SK-N-SH (cell line): ENCODE measurements at regions not wholly inside any gene's neighbourhood (a gene's known extent, or its start where the extent isn't known, plus 50 kb on each side); places are given as distances from the start of the nearest gene placed in this dataset.
"Not testable (repeated sequence)": the region's sequence is repeated elsewhere in the genome, so short reads cannot be mapped to it uniquely, and the experiment has no call there.

ENCODE experiments used
- CTCF ChIA-PET: fragments of 300-600, 350-600 bp; formaldehyde crosslinking; extraction: SDS; loops from one replicate; lab custom pipeline; 2021; lab: Yijun Ruan, JAX
- POLR2A ChIA-PET: fragments of 350-600 bp; sonication (Branson Sonifier 250); formaldehyde crosslinking; extraction: SDS; loops from one replicate; lab custom pipeline; 2020; ENCODE audit warnings: antibody characterized with exemption, inconsistent platforms; lab: Yijun Ruan, JAX
- DNase-seq: peaks from one replicate; pipeline ENCODE4 v3.0.0; 2012
- H2AFZ ChIP-seq: fragments of 200-600 bp; sonication (generic); 2 replicates; pipeline ENCODE4 v1.8.1; 2016; ENCODE audit warnings: antibody characterized with exemption, mild to moderate bottlenecking, low read depth
- H3F3A ChIP-seq: fragments of 200-600 bp; sonication (generic); replicated peaks from 2 replicates; pipeline ENCODE3; 2016; ENCODE audit warnings: antibody characterized with exemption, mild to moderate bottlenecking; ENCODE audit not compliant: insufficient read depth
- H3K27ac ChIP-seq, 2 experiments: fragments of 200-500 bp in 1 of 2; fragments of 200-600 bp in 1 of 2; sonication (Bioruptor generic) in 1 of 2; sonication (generic), shearing (Covaris generic) in 1 of 2; 2 replicates each; pipeline versions ENCODE4 v1.5.1 to v1.6.1; 2014 to 2016; ENCODE audit warnings: low read depth in 2 of 2, inconsistent platforms in 1 of 2, low read length in 1 of 2, mild to moderate bottlenecking in 1 of 2, mixed read lengths in 1 of 2
- H3K27me3 ChIP-seq: fragments of 200-600 bp; sonication (generic), shearing (Covaris generic); 2 replicates; pipeline ENCODE4 v1.6.1; 2016; ENCODE audit warnings: mixed run types; ENCODE audit not compliant: insufficient read depth
- H3K36me3 ChIP-seq, 2 experiments: fragments of 200-500 bp in 1 of 2; fragments of 200-600 bp in 1 of 2; sonication (Bioruptor generic) in 1 of 2; sonication (generic) in 1 of 2; replicated peaks in 1 of 2; 2 replicates each; pipeline versions ENCODE3 to v1.5.1; 2014 to 2016; ENCODE audit warnings: low read length in 1 of 2, mild to moderate bottlenecking in 1 of 2; ENCODE audit not compliant: insufficient read depth in 2 of 2, control insufficient read depth in 1 of 2
- H3K4me1 ChIP-seq, 2 experiments: fragments of 200-500 bp in 1 of 2; fragments of 200-600 bp in 1 of 2; sonication (Bioruptor generic) in 1 of 2; sonication (generic), shearing (Covaris generic) in 1 of 2; 2 replicates each; pipeline versions ENCODE4 v1.5.1 to v1.6.1; 2014 to 2016; ENCODE audit warnings: low read depth in 1 of 2, low read length in 1 of 2, mixed run types in 1 of 2; ENCODE audit not compliant: insufficient read depth in 2 of 2, control insufficient read depth in 1 of 2
- H3K4me2 ChIP-seq: fragments of 200-600 bp; sonication (generic), shearing (Covaris generic); 2 replicates; pipeline ENCODE4 v1.6.1; 2017; ENCODE audit warnings: mixed run types
- H3K4me3 ChIP-seq, 2 experiments: fragments of 200-500 bp in 1 of 2; fragments of 200-600 bp in 1 of 2; sonication (Bioruptor generic) in 1 of 2; sonication (generic), shearing (Covaris generic) in 1 of 2; 2 replicates each; pipeline versions ENCODE4 v1.5.1 to v1.8.1; 2014 to 2016; ENCODE audit warnings: low read depth in 2 of 2, inconsistent platforms in 1 of 2, low read length in 1 of 2, mild to moderate bottlenecking in 1 of 2, mixed read lengths in 1 of 2, moderate library complexity in 1 of 2
- H3K79me2 ChIP-seq: fragments of 200-600 bp; sonication (generic); 2 replicates; pipeline ENCODE4 v1.8.1; 2017; ENCODE audit warnings: mild to moderate bottlenecking; ENCODE audit not compliant: insufficient read depth
- H3K9ac ChIP-seq: fragments of 200-600 bp; sonication (generic); 2 replicates; pipeline ENCODE4 v1.6.1; 2017; ENCODE audit warnings: mixed run types
- H3K9me2 ChIP-seq: fragments of 200-600 bp; sonication (generic); 2 replicates; pipeline ENCODE4 v1.6.1; 2017; ENCODE audit warnings: mixed run types
- H3K9me3 ChIP-seq: fragments of 200-600 bp; sonication (generic); 2 replicates; pipeline ENCODE4 v1.6.1; 2017; ENCODE audit warnings: mixed run types, mild to moderate bottlenecking, moderate library complexity
- H4K20me1 ChIP-seq: fragments of 200-600 bp; sonication (generic); 2 replicates; pipeline ENCODE4 v1.6.1; 2017; ENCODE audit warnings: mild to moderate bottlenecking, mixed run types; ENCODE audit not compliant: insufficient read depth
- ELF1 ChIP-seq: IDR thresholded peaks from 2 replicates; pipeline ENCODE4 v1.4.0; 2012
- EZH2phosphoT487 ChIP-seq: fragments of 200-600 bp; sonication (generic); IDR thresholded peaks from 2 replicates; pipeline ENCODE4 v1.6.1; 2017; ENCODE audit warnings: low read depth, mixed run types, mild to moderate bottlenecking, antibody characterized with exemption, moderate library complexity, borderline replicate concordance
- FOSL2 ChIP-seq: IDR thresholded peaks from 2 replicates; pipeline ENCODE4 v1.4.0; 2012; ENCODE audit warnings: low read depth, mild to moderate bottlenecking, moderate library complexity, borderline replicate concordance
- FOXJ3 ChIP-seq: sonication (generic); formaldehyde crosslinking; IDR thresholded peaks from 2 replicates; pipeline ENCODE4 v1.5.1; 2020; ENCODE audit warnings: mild to moderate bottlenecking, missing genetic modification reagents
- FOXM1 ChIP-seq: IDR thresholded peaks from 2 replicates; pipeline ENCODE4 v1.4.0; 2012; ENCODE audit warnings: low read depth, mild to moderate bottlenecking
- MEF2A ChIP-seq: IDR thresholded peaks from 2 replicates; pipeline ENCODE4 v1.4.0; 2012; ENCODE audit warnings: low read depth, borderline replicate concordance
- MXI1 ChIP-seq: IDR thresholded peaks from 2 replicates; pipeline ENCODE4 v1.6.1; 2012; ENCODE audit warnings: mild to moderate bottlenecking, low read depth, low read length, improper control_type of control experiment
- RFX5 ChIP-seq: IDR thresholded peaks from 2 replicates; pipeline ENCODE4 v1.6.1; 2012; ENCODE audit warnings: mild to moderate bottlenecking, improper control_type of control experiment, low read length
- SMC3 ChIP-seq: IDR thresholded peaks from 2 replicates; pipeline ENCODE4 v1.6.1; 2012; ENCODE audit warnings: low read depth, low read length, improper control_type of control experiment
- TAF1 ChIP-seq: IDR thresholded peaks from 2 replicates; pipeline ENCODE4 v1.6.1; 2012; ENCODE audit warnings: low read depth, mild to moderate bottlenecking, low read length, moderate library complexity, borderline replicate concordance
- TCF12 ChIP-seq: IDR thresholded peaks from 2 replicates; pipeline ENCODE4 v1.4.0; 2012
- TEAD4 ChIP-seq: IDR thresholded peaks from 2 replicates; pipeline ENCODE4 v1.4.0; 2012; ENCODE audit warnings: mild to moderate bottlenecking, borderline replicate concordance; ENCODE audit not compliant: insufficient read depth
- YY1 ChIP-seq: IDR thresholded peaks from 2 replicates; pipeline ENCODE4 v1.4.0; 2012; ENCODE audit warnings: low read depth, mild to moderate bottlenecking
- WGBS: methylation state at CpG from one replicate; pipeline ENCODE4 v1.1.6; 2017; ENCODE audit warnings: low lambda C conversion rate; 5-methylcytosine and 5-hydroxymethylcytosine counted together
- TF ChIP-seq, protein P1 (sequence below): IDR thresholded peaks from 2 replicates; pipeline ENCODE4 v1.6.1; 2012; ENCODE audit warnings: mild to moderate bottlenecking, low read depth, low read length, moderate library complexity
- TF ChIP-seq, protein P2 (sequence below): IDR thresholded peaks from 2 replicates; pipeline ENCODE4; 2012
- TF ChIP-seq, protein P3 (sequence below): fragments of 150-350 bp; IDR thresholded peaks from 2 replicates; pipeline ENCODE4 v1.6.1; 2016; ENCODE audit warnings: mild to moderate bottlenecking, low read depth, low read length
- TF ChIP-seq, protein P4 (sequence below): IDR thresholded peaks from 2 replicates; pipeline ENCODE4 v1.4.0; 2012; ENCODE audit warnings: low read depth

DNA sequence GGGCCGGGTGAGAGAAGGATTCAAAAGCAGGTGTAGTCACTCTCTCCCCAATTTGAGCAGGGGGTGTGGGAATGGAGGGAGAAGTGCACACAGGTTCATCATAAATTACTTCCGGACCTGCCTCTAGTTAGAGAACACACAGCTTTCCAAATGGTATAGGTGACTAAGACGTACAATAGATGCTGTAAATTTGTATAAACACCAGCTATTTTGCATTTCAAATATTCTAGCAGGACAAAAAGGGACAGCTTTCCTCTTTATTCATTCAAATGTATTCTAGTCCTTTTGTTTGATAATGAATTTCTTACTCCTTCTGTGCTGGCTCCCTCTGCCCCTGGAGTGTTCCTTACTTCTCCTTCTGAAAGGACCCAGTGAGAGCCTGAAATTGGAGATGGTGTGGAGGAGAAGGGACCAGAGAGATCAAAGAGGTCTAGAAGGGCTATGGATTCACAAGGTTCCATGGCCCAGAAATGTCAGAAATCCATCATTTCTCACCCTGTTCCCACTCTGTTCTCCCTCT lies 53.2 kb upstream of the SH3BP4 start:
- H4K20me1 ChIP-seq = no peaks in the 10 kb centered on the region
- no peak overlapping the region for H3K27ac ChIP-seq
- no peak overlapping the region for H3K4me3 ChIP-seq
- 84% methylated on average over 3 of the region's 3 CpGs for WGBS
- H3K79me2 ChIP-seq = no peaks in the 10 kb centered on the region
- TF ChIP-seq FOSL2 (no peak), FOXM1 (no peak), EZH2phosphoT487 (no peak), TCF12 (no peak), MXI1 (no peak), YY1 (no peak)
- no peaks in the 10 kb centered on the region for H3K9me2 ChIP-seq
- no peak overlapping the region for H3K9ac ChIP-seq
- H2AFZ ChIP-seq = no peak overlapping the region
- no peaks in the 10 kb centered on the region for H3K27me3 ChIP-seq
- DNase-seq = no peak
- H3K9me3 ChIP-seq = no peaks in the 10 kb centered on the region
- H3K4me2 ChIP-seq = no peak overlapping the region
- no peaks in the 10 kb centered on the region for H3K36me3 ChIP-seq
- no peaks in the 10 kb centered on the region for H3F3A ChIP-seq
- ChIA-PET CTCF (no interaction called here), POLR2A (no interaction called here)
- peaks cover 0 to 2% of the 10 kb centered on the region in 2 experiments; a peak in 1 of 4 replicates for H3K4me1 ChIP-seq

DNA sequence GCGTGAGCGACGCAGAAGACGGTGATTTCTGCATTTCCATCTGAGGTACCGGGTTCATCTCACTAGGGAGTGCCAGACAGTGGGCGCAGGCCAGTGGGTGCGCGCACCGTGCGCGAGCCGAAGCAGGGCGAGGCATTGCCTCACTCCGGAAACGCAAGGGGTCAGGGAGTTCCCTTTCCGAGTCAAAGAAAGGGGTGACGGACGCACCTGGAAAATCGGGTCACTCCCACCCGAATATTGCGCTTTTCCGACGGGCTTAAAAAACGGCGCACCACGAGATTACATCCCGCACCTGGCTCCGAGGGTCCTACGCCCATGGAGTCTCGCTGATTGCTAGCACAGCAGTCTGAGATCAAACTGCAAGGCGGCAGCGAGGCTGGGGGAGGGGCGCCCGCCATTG lies 63.4 kb upstream of the SH3BP4 start:
- DNase-seq, CTCF ChIA-PET, H3F3A ChIP-seq, H3K27ac ChIP-seq, POLR2A ChIA-PET, H3K4me2 ChIP-seq, H3K9me3 ChIP-seq, H3K27me3 ChIP-seq, H3K4me3 ChIP-seq, H2AFZ ChIP-seq, H3K9ac ChIP-seq, H4K20me1 ChIP-seq, H3K36me3 ChIP-seq, H3K4me1 ChIP-seq, H3K79me2 ChIP-seq, H3K9me2 ChIP-seq: not testable (repeated sequence)
- 89% methylated on average over 25 of the region's 34 CpGs for WGBS

DNA sequence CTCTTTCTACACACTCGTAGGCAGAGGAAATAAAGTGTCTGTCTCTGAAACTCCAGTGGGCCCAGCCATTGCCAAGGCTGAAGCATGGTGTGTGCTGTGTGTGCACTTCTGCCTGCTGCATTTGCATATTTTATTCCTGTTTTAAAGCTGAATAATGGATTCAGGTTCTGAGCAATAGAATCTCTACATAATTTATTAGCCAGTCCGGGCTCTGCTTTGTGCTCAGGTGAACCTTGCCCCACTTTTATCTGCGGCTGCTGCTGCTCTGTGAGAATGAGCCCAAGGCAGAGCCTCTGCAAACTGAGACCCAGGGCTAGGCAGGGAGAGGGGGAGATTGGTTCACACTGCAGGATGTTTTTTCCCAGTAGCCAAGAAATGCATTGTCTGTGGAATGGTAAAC lies 64.6 kb upstream of the SH3BP4 start:
- no peak overlapping the region for H3K4me2 ChIP-seq
- H3K9ac ChIP-seq = no peak overlapping the region
- H3K27me3 ChIP-seq = no peaks in the 10 kb centered on the region
- no peak overlapping the region for H3K27ac ChIP-seq
- no peak for DNase-seq
- H3K9me2 ChIP-seq = no peaks in the 10 kb centered on the region
- no peaks in the 10 kb centered on the region for H3K79me2 ChIP-seq
- no peaks in the 10 kb centered on the region for H3K36me3 ChIP-seq
- no peaks in the 10 kb centered on the region for H3F3A ChIP-seq
- POLR2A ChIA-PET = no interaction called here
- H4K20me1 ChIP-seq = no peaks in the 10 kb centered on the region
- H2AFZ ChIP-seq = no peak overlapping the region
- 87% methylated on average over 3 of the region's 3 CpGs for WGBS
- peaks cover 0 to 4% of the 10 kb centered on the region in 2 experiments; a peak in 1 of 4 replicates for H3K4me1 ChIP-seq
- CTCF ChIA-PET = interaction anchor here (0.9 kb wide), 1 partner anchor 215 kb away, joined by 3 read pairs; no protein-coding TSS in a partner anchor
- no peaks in the 10 kb centered on the region for H3K9me3 ChIP-seq
- no peak overlapping the region for H3K4me3 ChIP-seq
- no peak for TF ChIP-seq MEF2A
- no peak for TF ChIP-seq TEAD4
- TF ChIP-seq, protein P1, sequence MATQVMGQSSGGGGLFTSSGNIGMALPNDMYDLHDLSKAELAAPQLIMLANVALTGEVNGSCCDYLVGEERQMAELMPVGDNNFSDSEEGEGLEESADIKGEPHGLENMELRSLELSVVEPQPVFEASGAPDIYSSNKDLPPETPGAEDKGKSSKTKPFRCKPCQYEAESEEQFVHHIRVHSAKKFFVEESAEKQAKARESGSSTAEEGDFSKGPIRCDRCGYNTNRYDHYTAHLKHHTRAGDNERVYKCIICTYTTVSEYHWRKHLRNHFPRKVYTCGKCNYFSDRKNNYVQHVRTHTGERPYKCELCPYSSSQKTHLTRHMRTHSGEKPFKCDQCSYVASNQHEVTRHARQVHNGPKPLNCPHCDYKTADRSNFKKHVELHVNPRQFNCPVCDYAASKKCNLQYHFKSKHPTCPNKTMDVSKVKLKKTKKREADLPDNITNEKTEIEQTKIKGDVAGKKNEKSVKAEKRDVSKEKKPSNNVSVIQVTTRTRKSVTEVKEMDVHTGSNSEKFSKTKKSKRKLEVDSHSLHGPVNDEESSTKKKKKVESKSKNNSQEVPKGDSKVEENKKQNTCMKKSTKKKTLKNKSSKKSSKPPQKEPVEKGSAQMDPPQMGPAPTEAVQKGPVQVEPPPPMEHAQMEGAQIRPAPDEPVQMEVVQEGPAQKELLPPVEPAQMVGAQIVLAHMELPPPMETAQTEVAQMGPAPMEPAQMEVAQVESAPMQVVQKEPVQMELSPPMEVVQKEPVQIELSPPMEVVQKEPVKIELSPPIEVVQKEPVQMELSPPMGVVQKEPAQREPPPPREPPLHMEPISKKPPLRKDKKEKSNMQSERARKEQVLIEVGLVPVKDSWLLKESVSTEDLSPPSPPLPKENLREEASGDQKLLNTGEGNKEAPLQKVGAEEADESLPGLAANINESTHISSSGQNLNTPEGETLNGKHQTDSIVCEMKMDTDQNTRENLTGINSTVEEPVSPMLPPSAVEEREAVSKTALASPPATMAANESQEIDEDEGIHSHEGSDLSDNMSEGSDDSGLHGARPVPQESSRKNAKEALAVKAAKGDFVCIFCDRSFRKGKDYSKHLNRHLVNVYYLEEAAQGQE = no peak
- no peak for TF ChIP-seq SMC3
- no peak for TF ChIP-seq EZH2phosphoT487
- TF ChIP-seq, protein P2, sequence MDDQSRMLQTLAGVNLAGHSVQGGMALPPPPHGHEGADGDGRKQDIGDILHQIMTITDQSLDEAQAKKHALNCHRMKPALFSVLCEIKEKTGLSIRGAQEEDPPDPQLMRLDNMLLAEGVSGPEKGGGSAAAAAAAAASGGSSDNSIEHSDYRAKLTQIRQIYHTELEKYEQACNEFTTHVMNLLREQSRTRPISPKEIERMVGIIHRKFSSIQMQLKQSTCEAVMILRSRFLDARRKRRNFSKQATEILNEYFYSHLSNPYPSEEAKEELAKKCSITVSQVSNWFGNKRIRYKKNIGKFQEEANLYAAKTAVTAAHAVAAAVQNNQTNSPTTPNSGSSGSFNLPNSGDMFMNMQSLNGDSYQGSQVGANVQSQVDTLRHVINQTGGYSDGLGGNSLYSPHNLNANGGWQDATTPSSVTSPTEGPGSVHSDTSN = no peak
- TF ChIP-seq, protein P3, sequence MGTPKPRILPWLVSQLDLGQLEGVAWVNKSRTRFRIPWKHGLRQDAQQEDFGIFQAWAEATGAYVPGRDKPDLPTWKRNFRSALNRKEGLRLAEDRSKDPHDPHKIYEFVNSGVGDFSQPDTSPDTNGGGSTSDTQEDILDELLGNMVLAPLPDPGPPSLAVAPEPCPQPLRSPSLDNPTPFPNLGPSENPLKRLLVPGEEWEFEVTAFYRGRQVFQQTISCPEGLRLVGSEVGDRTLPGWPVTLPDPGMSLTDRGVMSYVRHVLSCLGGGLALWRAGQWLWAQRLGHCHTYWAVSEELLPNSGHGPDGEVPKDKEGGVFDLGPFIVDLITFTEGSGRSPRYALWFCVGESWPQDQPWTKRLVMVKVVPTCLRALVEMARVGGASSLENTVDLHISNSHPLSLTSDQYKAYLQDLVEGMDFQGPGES = no peak
- TF ChIP-seq TCF12 = no peak
- no peak for TF ChIP-seq FOXM1
- TF ChIP-seq FOXJ3 (CRISPR knock-in tag) = no peak
- no peak for TF ChIP-seq RFX5
- TF ChIP-seq FOSL2 = no peak
- no peak for TF ChIP-seq ELF1
- TF ChIP-seq TAF1 = no peak
- TF ChIP-seq, protein P4, sequence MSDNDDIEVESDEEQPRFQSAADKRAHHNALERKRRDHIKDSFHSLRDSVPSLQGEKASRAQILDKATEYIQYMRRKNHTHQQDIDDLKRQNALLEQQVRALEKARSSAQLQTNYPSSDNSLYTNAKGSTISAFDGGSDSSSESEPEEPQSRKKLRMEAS = no peak
